ENCODE measurements at regions not wholly inside any gene's neighbourhood (a gene's known extent, or its start where the extent isn't known, plus 50 kb on each side); places are given as distances from the start of the nearest gene placed in this dataset.

- TF ChIP-seq ETV6 (CRISPR knock-in tag; IDR thresholded peaks at IDR 0.05) (no peak), ATF1 (CRISPR knock-in tag; IDR thresholded peaks at IDR 0.05) (no peak)
Measured at GRCh38 chr6:101281266-101281665, 112.2 kb upstream of the GRIK2 start.

Data from WTC11 (cell line).